HUES6 (cell line): ENCODE measurements at regions not wholly inside any gene's neighbourhood (a gene's known extent, or its start where the extent isn't known, plus 50 kb on each side); places are given as distances from the start of the nearest gene placed in this dataset.
"Not testable (repeated sequence)": the region's sequence is repeated elsewhere in the genome, so short reads cannot be mapped to it uniquely, and the experiment has no call there.

Experiments used
- H3K27ac ChIP-seq: 2 replicates; pipeline ENCODE4 v1.7.0; 2013; ENCODE audit warnings: low read depth, mild to moderate bottlenecking, low read length, inconsistent platforms
- H3K27me3 ChIP-seq: 2 replicates; pipeline ENCODE4 v1.6.1; 2013; ENCODE audit warnings: low read length; ENCODE audit not compliant: control insufficient read depth, insufficient read depth
- H3K36me3 ChIP-seq: 2 replicates; pipeline ENCODE4 v1.6.1; 2013; ENCODE audit warnings: low read length; ENCODE audit not compliant: control insufficient read depth, insufficient read depth
- H3K4me1 ChIP-seq: 2 replicates; pipeline ENCODE4 v1.6.1; 2013; ENCODE audit warnings: low read length; ENCODE audit not compliant: control insufficient read depth, insufficient read depth
- H3K4me3 ChIP-seq: 2 replicates; pipeline ENCODE4 v1.5.1; 2013; ENCODE audit warnings: low read depth, low read length
- H3K9ac ChIP-seq: one replicate; pipeline ENCODE4 v1.6.1; 2013; ENCODE audit warnings: mild to moderate bottlenecking, low read length
- H3K9me3 ChIP-seq: 2 replicates; pipeline ENCODE4 v1.6.1; 2013; ENCODE audit warnings: low read depth, low read length; ENCODE audit not compliant: control insufficient read depth, insufficient read depth

GRCh38 chr2:60347781-60348180, 205.7 kb downstream of the BCL11A start:
- H3K36me3 ChIP-seq: no peaks in the 10 kb centered on the region
- no peaks in the 10 kb centered on the region; the same call in 1 of the 2 replicates for H3K27me3 ChIP-seq
- no peaks in the 10 kb centered on the region; the same call in 1 of the 2 replicates for H3K9me3 ChIP-seq
- H3K4me3 ChIP-seq: no peak overlapping the region
- H3K27ac ChIP-seq: no peak overlapping the region
- no peaks in the 10 kb centered on the region for H3K4me1 ChIP-seq
- H3K9ac ChIP-seq: no peak overlapping the region

- H3K36me3 ChIP-seq, H3K9me3 ChIP-seq, H3K4me3 ChIP-seq, H3K27me3 ChIP-seq, H3K4me1 ChIP-seq, H3K9ac ChIP-seq, H3K27ac ChIP-seq: not testable (repeated sequence)
Observed at GRCh38 chr2:60342491-60342890, 211.0 kb downstream of the BCL11A start.

GRCh38 chr2:60341151-60341550, 212.3 kb downstream of the BCL11A start:
- Histone ChIP-seq H3K9ac (no peak overlapping the region), H3K4me3 (no peak overlapping the region), H3K36me3 (no peaks in the 10 kb centered on the region), H3K27me3 (no peaks in the 10 kb centered on the region), H3K9me3 (no peaks in the 10 kb centered on the region), H3K27ac (no peak overlapping the region), H3K4me1 (0 out of 2 replicates have a peak, but pooled peaks cover 5% of the 10 kb centered on the region)

- Histone ChIP-seq H3K9ac (no peak overlapping the region), H3K4me3 (no peak overlapping the region), H3K27ac (no peak overlapping the region), H3K27me3 (no peaks in the 10 kb centered on the region), H3K36me3 (no peaks in the 10 kb centered on the region), H3K9me3 (no peaks in the 10 kb centered on the region), H3K4me1 (0 out of 2 replicates have a peak, but pooled peaks cover 5% of the 10 kb centered on the region)
Observed at GRCh38 chr2:60339286-60339685, 214.2 kb downstream of the BCL11A start.

- no peaks in the 10 kb centered on the region for H3K9me3 ChIP-seq
- H3K36me3 ChIP-seq: no peaks in the 10 kb centered on the region
- H3K4me1 ChIP-seq: 0 out of 2 replicates have a peak, but pooled peaks cover 5% of the 10 kb centered on the region
- H3K27me3 ChIP-seq: no peaks in the 10 kb centered on the region
- no peak overlapping the region for H3K27ac ChIP-seq
- no peak overlapping the region for H3K4me3 ChIP-seq
- H3K9ac ChIP-seq: no peak overlapping the region
Observed at GRCh38 chr2:60337142-60337497, 216.3 kb downstream of the BCL11A start.

GRCh38 chr2:60336442-60337141, 216.9 kb downstream of the BCL11A start:
- no peaks in the 10 kb centered on the region for H3K9me3 ChIP-seq
- H3K4me1 ChIP-seq: 0 out of 2 replicates have a peak, but pooled peaks cover 5% of the 10 kb centered on the region
- H3K4me3 ChIP-seq: no peak overlapping the region
- no peak overlapping the region for H3K27ac ChIP-seq
- no peak overlapping the region for H3K9ac ChIP-seq
- H3K36me3 ChIP-seq: no peaks in the 10 kb centered on the region
- no peaks in the 10 kb centered on the region for H3K27me3 ChIP-seq

- H3K36me3 ChIP-seq: no peaks in the 10 kb centered on the region
- H3K4me1 ChIP-seq: 0 out of 2 replicates have a peak, but pooled peaks cover 5% of the 10 kb centered on the region
- no peaks in the 10 kb centered on the region for H3K9me3 ChIP-seq
- no peak overlapping the region for H3K9ac ChIP-seq
- no peak overlapping the region for H3K4me3 ChIP-seq
- no peak overlapping the region for H3K27ac ChIP-seq
- no peaks in the 10 kb centered on the region for H3K27me3 ChIP-seq
Observed at GRCh38 chr2:60335533-60336237, 217.8 kb downstream of the BCL11A start.

GRCh38 chr2:60334610-60335009, 218.8 kb downstream of the BCL11A start:
- Histone ChIP-seq H3K36me3 (no peaks in the 10 kb centered on the region), H3K27me3 (no peaks in the 10 kb centered on the region), H3K9me3 (no peaks in the 10 kb centered on the region), H3K9ac (no peak overlapping the region), H3K27ac (no peak overlapping the region), H3K4me3 (no peak overlapping the region), H3K4me1 (0 out of 2 replicates have a peak, but pooled peaks cover 5% of the 10 kb centered on the region)

GRCh38 chr2:60333264-60333663, 220.2 kb downstream of the BCL11A start:
- Histone ChIP-seq H3K36me3 (no peaks in the 10 kb centered on the region), H3K9ac (no peak overlapping the region), H3K27ac (no peak overlapping the region), H3K27me3 (no peaks in the 10 kb centered on the region), H3K4me3 (no peak overlapping the region), H3K4me1 (0 out of 2 replicates have a peak, but pooled peaks cover 5% of the 10 kb centered on the region), H3K9me3 (no peaks in the 10 kb centered on the region)

- H3K27me3 ChIP-seq: no peaks in the 10 kb centered on the region
- H3K9me3 ChIP-seq: no peaks in the 10 kb centered on the region
- H3K27ac ChIP-seq: no peak overlapping the region
- H3K4me1 ChIP-seq: no peaks in the 10 kb centered on the region
- no peak overlapping the region for H3K4me3 ChIP-seq
- no peaks in the 10 kb centered on the region for H3K36me3 ChIP-seq
- no peak overlapping the region for H3K9ac ChIP-seq
Observed at GRCh38 chr2:60331115-60331809, 222.2 kb downstream of the BCL11A start.

GRCh38 chr2:60329225-60329624, 224.2 kb downstream of the BCL11A start:
- no peak overlapping the region for H3K4me3 ChIP-seq
- no peak overlapping the region for H3K27ac ChIP-seq
- no peaks in the 10 kb centered on the region for H3K36me3 ChIP-seq

More at GRCh38 chr2:60329225-60329624, 224.2 kb downstream of the BCL11A start:
- no peak overlapping the region for H3K9ac ChIP-seq
- H3K9me3 ChIP-seq: no peaks in the 10 kb centered on the region
- H3K27me3 ChIP-seq: no peaks in the 10 kb centered on the region
- H3K4me1 ChIP-seq: no peaks in the 10 kb centered on the region
